Liver (tissue), 3 donors: ENCODE measurements at regions not wholly inside any gene's neighbourhood (a gene's known extent, or its start where the extent isn't known, plus 50 kb on each side); places are given as distances from the start of the nearest gene placed in this dataset.

Experiments used
- EGR1 ChIP-seq, 2 donors: IDR thresholded peaks; 2 replicates each; pipeline ENCODE4 v1.6.1; 2016 to 2018; ENCODE audit warnings: antibody characterized with exemption in 2 of 2, low read depth in 2 of 2
- FOXA1 ChIP-seq: IDR thresholded peaks from 2 replicates; pipeline ENCODE4 v1.6.1; 2016; ENCODE audit warnings: antibody characterized with exemption
- GABPA ChIP-seq, 2 donors: IDR thresholded peaks in 1 of 2; conservative IDR thresholded peaks in 1 of 2; 2 replicates each; pipeline ENCODE4 v1.6.1; 2016; ENCODE audit warnings: antibody characterized with exemption in 2 of 2, mild to moderate bottlenecking in 1 of 2, moderate library complexity in 1 of 2
- HNF4G ChIP-seq: IDR thresholded peaks from 2 replicates; pipeline ENCODE4 v1.6.1; 2016; ENCODE audit warnings: antibody characterized with exemption
- MAX ChIP-seq: IDR thresholded peaks from 2 replicates; pipeline ENCODE4 v1.6.1; 2016; ENCODE audit warnings: antibody characterized with exemption
- RAD21 ChIP-seq, 2 donors: IDR thresholded peaks; 2 replicates each; pipeline ENCODE4 v1.6.1; 2016; ENCODE audit warnings: antibody characterized with exemption in 2 of 2, mild to moderate bottlenecking in 2 of 2
- SP1 ChIP-seq: IDR thresholded peaks from 2 replicates; pipeline ENCODE4 v1.6.1; 2018; ENCODE audit warnings: antibody characterized with exemption, mild to moderate bottlenecking
- TAF1 ChIP-seq: conservative IDR thresholded peaks from 2 replicates; pipeline ENCODE4 v1.6.1; 2016; ENCODE audit warnings: antibody characterized with exemption, mild to moderate bottlenecking
- TF ChIP-seq, protein P1 (sequence below): fragments of 150-350 bp; IDR thresholded peaks from 2 replicates; pipeline ENCODE4 v1.5.1; 2017; ENCODE audit warnings: improper control_type of control experiment, low read depth, low read length; ENCODE audit not compliant: missing input control
- TF ChIP-seq, protein P2 (sequence below): IDR thresholded peaks from 2 replicates; pipeline ENCODE4 v1.6.1; 2016; ENCODE audit warnings: antibody characterized with exemption, mild to moderate bottlenecking
- TF ChIP-seq, protein P3 (sequence below): IDR thresholded peaks from 2 replicates; pipeline ENCODE4 v1.6.1; 2016; ENCODE audit warnings: antibody characterized with exemption
- donor health status: healthy.
- donor health status: healthy.

GRCh38 chr13:109483284-109483683, 303.1 kb downstream of the IRS2 start:
- TF ChIP-seq, protein P1, sequence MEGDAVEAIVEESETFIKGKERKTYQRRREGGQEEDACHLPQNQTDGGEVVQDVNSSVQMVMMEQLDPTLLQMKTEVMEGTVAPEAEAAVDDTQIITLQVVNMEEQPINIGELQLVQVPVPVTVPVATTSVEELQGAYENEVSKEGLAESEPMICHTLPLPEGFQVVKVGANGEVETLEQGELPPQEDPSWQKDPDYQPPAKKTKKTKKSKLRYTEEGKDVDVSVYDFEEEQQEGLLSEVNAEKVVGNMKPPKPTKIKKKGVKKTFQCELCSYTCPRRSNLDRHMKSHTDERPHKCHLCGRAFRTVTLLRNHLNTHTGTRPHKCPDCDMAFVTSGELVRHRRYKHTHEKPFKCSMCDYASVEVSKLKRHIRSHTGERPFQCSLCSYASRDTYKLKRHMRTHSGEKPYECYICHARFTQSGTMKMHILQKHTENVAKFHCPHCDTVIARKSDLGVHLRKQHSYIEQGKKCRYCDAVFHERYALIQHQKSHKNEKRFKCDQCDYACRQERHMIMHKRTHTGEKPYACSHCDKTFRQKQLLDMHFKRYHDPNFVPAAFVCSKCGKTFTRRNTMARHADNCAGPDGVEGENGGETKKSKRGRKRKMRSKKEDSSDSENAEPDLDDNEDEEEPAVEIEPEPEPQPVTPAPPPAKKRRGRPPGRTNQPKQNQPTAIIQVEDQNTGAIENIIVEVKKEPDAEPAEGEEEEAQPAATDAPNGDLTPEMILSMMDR, result no peak
- TF ChIP-seq TAF1, result no peak
- no peak for TF ChIP-seq EGR1 (IDR thresholded peaks at IDR 0.05; ENCODE audit: low read depth in 2 of 2)
- TF ChIP-seq, protein P2, sequence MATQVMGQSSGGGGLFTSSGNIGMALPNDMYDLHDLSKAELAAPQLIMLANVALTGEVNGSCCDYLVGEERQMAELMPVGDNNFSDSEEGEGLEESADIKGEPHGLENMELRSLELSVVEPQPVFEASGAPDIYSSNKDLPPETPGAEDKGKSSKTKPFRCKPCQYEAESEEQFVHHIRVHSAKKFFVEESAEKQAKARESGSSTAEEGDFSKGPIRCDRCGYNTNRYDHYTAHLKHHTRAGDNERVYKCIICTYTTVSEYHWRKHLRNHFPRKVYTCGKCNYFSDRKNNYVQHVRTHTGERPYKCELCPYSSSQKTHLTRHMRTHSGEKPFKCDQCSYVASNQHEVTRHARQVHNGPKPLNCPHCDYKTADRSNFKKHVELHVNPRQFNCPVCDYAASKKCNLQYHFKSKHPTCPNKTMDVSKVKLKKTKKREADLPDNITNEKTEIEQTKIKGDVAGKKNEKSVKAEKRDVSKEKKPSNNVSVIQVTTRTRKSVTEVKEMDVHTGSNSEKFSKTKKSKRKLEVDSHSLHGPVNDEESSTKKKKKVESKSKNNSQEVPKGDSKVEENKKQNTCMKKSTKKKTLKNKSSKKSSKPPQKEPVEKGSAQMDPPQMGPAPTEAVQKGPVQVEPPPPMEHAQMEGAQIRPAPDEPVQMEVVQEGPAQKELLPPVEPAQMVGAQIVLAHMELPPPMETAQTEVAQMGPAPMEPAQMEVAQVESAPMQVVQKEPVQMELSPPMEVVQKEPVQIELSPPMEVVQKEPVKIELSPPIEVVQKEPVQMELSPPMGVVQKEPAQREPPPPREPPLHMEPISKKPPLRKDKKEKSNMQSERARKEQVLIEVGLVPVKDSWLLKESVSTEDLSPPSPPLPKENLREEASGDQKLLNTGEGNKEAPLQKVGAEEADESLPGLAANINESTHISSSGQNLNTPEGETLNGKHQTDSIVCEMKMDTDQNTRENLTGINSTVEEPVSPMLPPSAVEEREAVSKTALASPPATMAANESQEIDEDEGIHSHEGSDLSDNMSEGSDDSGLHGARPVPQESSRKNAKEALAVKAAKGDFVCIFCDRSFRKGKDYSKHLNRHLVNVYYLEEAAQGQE, result no peak
- no peak for TF ChIP-seq RAD21 (IDR thresholded peaks at IDR 0.05)
- TF ChIP-seq, protein P3, sequence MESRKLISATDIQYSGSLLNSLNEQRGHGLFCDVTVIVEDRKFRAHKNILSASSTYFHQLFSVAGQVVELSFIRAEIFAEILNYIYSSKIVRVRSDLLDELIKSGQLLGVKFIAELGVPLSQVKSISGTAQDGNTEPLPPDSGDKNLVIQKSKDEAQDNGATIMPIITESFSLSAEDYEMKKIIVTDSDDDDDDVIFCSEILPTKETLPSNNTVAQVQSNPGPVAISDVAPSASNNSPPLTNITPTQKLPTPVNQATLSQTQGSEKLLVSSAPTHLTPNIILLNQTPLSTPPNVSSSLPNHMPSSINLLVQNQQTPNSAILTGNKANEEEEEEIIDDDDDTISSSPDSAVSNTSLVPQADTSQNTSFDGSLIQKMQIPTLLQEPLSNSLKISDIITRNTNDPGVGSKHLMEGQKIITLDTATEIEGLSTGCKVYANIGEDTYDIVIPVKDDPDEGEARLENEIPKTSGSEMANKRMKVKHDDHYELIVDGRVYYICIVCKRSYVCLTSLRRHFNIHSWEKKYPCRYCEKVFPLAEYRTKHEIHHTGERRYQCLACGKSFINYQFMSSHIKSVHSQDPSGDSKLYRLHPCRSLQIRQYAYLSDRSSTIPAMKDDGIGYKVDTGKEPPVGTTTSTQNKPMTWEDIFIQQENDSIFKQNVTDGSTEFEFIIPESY, result no peak
- TF ChIP-seq SP1, result no peak
- no peak for TF ChIP-seq MAX
- no peak for TF ChIP-seq FOXA1
- TF ChIP-seq GABPA (IDR thresholded peaks at IDR 0.05 in 1 of 2, conservative IDR thresholded peaks at IDR 0.05 in 1 of 2), result no peak
- TF ChIP-seq HNF4G, result no peak
